ENCODE measurements at regions not wholly inside any gene's neighbourhood (a gene's known extent, or its start where the extent isn't known, plus 50 kb on each side); places are given as distances from the start of the nearest gene placed in this dataset.

DNA sequence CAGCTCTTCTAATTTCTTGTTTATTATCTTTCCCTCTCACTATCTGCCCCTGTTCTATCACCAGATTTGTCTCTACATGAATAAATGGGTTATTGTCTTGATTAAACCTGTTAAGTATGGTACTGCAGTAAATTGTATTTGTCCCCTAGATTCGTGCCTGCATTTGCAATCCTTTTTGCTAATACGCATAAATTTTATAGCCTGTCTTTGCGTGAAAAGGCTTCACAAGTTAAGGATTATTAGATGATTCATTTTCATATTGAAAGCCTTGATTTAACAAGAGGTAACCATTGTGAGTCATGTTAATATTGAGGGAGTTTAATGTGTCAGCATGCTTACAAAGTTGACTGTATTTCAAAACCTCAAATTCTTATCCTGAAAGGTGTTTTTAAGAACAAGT is 204.6 kb downstream of the PCSK1 start:
- TF ChIP-seq, protein P1, sequence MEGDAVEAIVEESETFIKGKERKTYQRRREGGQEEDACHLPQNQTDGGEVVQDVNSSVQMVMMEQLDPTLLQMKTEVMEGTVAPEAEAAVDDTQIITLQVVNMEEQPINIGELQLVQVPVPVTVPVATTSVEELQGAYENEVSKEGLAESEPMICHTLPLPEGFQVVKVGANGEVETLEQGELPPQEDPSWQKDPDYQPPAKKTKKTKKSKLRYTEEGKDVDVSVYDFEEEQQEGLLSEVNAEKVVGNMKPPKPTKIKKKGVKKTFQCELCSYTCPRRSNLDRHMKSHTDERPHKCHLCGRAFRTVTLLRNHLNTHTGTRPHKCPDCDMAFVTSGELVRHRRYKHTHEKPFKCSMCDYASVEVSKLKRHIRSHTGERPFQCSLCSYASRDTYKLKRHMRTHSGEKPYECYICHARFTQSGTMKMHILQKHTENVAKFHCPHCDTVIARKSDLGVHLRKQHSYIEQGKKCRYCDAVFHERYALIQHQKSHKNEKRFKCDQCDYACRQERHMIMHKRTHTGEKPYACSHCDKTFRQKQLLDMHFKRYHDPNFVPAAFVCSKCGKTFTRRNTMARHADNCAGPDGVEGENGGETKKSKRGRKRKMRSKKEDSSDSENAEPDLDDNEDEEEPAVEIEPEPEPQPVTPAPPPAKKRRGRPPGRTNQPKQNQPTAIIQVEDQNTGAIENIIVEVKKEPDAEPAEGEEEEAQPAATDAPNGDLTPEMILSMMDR (IDR thresholded peaks at IDR 0.05), result no peak
- no peak for TF ChIP-seq POLR2A (IDR thresholded peaks at IDR 0.05)
